ENCODE measurements at regions not wholly inside any gene's neighbourhood (a gene's known extent, or its start where the extent isn't known, plus 50 kb on each side); places are given as distances from the start of the nearest gene placed in this dataset.

DNA sequence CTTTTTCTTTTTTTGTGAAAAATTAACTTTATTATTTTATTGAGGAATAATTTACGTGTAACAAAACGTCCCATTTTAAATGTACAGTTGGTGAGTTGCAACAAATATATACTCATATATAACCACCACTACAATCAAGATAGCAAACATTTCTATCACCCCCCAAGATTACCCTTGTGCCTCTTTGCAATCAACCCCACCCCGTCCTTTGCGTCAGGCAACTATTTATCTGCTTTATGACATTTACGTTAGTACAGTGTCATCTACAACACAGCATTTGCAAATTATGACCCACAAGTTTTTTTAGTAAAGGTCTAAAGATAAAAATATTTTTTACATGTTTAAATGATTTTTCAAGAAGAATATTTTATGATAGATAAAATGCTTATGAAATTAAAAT lies 485.6 kb upstream of the SOX9 start:
- TF ChIP-seq, protein P1, sequence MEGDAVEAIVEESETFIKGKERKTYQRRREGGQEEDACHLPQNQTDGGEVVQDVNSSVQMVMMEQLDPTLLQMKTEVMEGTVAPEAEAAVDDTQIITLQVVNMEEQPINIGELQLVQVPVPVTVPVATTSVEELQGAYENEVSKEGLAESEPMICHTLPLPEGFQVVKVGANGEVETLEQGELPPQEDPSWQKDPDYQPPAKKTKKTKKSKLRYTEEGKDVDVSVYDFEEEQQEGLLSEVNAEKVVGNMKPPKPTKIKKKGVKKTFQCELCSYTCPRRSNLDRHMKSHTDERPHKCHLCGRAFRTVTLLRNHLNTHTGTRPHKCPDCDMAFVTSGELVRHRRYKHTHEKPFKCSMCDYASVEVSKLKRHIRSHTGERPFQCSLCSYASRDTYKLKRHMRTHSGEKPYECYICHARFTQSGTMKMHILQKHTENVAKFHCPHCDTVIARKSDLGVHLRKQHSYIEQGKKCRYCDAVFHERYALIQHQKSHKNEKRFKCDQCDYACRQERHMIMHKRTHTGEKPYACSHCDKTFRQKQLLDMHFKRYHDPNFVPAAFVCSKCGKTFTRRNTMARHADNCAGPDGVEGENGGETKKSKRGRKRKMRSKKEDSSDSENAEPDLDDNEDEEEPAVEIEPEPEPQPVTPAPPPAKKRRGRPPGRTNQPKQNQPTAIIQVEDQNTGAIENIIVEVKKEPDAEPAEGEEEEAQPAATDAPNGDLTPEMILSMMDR (IDR thresholded peaks at IDR 0.05), result no peak
- TF ChIP-seq POLR2A (IDR thresholded peaks at IDR 0.05) (no peak), EP300 (IDR thresholded peaks at IDR 0.05) (no peak)

Data from ovary (tissue), 3 donors.